GM21360 (cell line): ENCODE measurements at regions not wholly inside any gene's neighbourhood (a gene's known extent, or its start where the extent isn't known, plus 50 kb on each side); places are given as distances from the start of the nearest gene placed in this dataset.
A peak's percentile ranks its signal among the peaks of the same experiment; 100 is the strongest.

ENCODE experiments used
- ATAC-seq: cut with Tn5 transposase; IDR thresholded peaks from one replicate; pipeline ENCODE4 v1.9.1; 2021; ENCODE audit warnings: mild to moderate bottlenecking, moderate library complexity; ENCODE audit not compliant: unreplicated experiment

DNA sequence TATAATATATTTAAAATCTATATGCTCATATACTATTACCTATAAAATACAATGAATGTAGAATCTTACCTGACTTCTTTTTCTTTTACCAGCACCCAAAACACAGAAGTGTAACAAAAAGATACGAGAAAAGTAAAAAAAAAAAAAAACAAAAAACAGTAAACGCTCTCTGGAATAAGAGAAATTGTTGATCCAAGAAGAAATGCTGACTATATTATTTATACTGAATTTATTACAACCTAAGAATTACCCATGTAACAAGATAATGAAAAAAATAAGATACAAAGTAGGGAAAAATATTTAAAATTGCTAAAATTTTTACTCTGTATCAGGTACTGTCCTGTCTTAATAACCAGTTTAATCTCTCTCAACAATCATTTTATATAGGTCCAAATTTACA is 787.9 kb upstream of the MAN1A1 start:
- no peak for ATAC-seq

DNA sequence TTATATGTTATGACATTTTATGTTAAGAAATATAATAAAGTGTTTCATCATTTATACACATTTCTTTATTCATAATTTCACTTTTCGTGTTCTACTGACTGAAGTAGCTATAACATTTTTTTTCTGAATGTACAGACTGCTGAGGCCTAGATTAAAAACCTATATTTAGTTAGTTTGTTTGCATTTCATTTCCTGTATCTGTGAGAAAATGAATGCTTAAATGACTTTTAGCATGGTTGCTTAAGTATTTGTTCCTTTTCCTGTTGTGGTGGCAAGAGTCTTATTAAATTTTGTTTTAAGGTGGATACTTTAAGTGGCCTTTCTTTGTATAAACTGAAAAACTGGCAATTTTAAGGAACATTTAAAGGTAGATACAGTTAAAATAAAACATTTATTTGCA is 779.7 kb upstream of the MAN1A1 start:
- no peak for ATAC-seq

DNA sequence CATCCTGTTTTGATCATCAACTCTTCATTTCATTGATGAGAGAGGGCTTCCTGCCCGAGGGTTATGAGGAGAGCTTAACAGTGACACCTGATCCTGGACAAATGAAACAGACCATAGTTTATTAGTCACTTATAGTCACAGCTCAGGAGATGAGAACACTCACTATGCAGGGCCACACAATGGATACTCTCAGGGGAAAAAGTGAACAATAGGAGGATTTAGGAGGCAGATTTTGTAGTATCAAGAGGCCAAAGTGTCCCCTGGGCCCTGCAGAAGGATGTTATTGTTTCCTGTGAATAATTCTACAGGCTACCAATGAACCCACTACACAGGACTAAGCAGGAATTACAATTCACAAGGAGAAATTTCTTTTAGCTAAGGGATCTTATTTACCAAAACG is 772.8 kb upstream of the MAN1A1 start:
- ATAC-seq = no peak

DNA sequence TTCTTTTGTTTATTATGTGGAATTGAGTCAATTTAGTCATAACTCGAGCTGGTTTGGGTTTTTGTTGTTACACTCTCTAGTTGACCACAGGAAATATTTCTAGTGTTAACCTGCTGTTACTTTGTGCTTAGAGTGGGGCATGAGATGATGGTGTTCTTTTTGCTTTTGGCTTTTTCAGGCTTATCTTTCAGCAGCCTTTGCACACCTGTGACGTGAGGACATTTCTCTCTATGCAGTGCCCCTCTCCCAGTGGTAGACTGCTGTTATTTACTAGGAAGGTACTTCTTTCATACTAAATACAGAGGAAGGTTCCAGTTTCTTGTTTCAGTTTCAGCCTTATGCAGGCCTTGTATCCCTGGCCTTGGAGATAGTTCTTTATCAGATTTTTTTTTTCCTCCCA is 766.8 kb upstream of the MAN1A1 start:
- ATAC-seq = no peak

DNA sequence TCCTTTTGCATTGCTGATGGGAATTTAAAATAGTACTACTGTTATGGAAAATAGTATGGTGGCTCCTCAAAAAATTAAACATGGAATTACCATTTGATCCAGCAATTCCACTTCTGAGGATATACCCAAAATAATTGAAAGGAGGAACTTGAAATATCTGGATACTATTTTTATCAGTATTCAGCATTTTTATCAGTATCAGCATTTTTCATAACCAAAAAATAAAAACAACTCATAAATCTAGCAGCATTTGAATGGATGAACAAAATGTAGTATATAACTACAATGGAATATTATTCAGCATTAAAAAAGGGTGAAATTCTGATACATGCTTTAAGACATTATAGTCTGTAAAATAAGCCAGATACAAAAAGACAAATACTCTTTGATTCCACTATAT is 763.4 kb upstream of the MAN1A1 start:
- ATAC-seq = no peak

DNA sequence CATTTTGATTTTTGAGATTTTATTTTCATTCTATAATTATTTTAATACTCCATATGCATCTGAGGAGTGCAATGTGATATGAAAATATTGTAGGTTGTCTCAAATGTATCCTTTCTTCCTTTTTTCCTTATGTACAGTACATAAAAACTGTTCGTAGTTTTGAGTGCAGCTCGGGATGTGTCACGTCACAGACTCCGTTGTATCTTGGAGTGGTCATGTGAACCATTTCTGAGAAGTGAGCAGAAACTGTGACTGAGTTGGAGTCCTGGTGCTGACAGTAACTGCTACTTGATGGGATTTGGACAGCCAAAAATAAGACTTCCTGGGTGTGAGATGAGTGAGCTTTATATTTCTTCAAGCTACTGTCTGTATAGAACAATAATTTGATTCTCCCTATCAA is 761.4 kb upstream of the MAN1A1 start:
- no peak for ATAC-seq

DNA sequence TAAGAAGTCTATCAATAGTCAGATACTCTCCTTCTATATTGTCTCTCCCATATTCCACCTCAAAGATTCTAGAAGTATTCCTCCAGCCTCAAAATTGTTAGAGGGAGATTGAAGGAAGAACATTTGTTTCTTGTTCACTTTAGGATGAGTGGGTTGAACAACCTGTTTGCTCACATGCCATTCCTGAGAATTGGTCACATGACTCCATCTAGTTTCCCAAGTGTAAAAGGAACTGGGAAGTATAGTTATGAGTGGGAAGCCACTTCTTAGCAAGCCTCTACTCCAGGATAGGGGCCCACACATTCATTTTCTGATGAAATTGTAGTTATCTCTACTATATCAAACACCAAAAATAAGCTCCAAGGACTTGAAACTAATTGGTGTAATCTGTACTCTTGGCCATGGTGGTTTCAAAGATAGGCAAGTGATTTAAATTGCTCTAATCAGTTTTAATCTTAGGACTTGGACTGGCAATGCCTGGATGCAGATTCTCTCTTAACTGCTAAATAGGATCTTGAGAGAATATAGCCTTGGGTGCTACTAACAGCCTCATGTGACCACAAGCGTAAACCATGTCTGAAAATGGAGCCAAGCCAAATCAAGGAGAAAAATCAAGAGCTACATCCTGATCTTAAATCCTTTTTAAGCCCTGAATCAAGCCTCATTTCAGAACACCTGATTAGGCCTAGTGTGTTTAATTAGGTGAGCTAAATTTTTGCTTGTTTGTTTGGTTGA is 758.7 kb upstream of the MAN1A1 start:
- no peak for ATAC-seq

DNA sequence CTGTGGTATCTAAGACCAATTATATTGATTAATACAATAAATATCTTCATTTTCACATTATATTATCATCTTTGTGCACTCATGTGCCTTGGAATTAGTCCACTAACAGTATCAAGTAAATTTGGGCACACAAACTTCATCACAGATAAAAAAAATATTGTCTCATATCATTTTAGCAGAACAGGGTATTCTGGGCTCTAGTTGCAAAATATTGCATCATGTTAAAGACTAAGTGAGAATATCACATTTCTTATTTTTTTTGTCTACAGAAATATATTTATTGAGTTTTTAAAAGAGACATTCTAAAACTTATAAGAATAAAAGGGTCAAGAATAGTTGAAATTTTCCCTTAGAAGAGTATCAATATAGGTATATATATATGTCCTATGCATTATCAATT is 754.1 kb upstream of the MAN1A1 start:
- no peak for ATAC-seq

DNA sequence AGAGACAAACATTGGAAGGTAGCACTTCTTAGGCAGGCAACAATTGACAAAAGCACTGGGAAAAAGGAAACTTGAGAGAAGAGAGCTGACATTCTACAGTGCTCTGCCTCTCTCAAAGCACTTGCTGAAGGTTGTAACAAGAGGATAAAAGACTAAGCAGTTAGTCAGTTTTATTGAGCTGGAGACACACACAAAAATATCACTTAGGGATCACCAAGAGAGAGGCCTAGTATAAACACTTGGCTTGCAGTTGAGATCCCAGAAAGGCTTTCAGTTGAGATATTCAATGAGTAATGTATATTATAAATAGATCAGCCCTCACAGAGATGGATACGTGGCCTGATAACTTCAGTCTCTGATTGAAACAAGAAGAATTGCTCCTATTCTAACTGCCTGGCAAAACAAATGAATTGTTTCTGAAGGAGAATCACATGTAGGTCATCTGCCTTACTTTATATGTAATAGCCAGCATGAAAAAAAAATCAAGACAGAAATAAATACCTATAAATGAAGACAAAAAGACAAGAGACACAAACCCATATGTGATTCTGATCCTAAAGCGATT is 747.2 kb upstream of the MAN1A1 start:
- no peak for ATAC-seq

DNA sequence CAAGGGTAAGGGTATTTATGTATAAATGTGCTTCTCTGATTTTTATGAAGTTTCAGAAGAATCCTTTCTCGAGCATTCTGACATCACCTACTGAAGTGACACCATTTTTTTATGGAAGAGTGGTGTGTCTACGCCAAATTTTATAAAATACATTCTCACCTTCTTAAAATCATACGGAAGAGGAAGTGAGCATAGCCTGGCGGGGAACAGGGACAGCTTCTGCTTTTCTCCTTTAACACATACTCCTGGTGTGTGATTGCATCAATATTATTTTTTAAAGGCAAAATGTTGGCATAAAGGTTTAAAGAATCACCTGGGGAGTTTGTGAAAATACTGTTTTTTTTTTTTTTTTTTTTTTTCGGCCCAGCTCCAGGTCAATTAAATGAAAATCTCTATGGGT is 733.6 kb upstream of the MAN1A1 start:
- ATAC-seq = no peak

DNA sequence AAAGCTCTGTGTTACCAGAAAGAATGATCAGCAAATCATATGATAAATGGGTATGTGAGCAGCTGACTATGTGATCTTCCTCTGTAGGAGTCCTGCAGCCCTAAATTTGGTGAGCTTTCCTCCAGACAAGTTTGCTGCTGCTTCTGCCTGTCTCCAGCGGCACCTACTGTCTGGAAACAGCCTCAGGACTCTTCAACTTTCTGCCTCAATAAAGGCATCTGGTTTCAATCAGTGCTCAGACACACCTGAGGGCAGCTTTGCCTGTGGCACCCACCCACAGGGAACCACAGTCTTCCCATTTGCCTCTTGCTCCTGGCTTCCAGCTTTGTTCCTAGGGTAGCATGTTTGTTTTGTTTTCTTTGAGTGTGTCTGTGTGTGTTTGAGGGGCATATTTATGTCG is 727.9 kb upstream of the MAN1A1 start:
- no peak for ATAC-seq

DNA sequence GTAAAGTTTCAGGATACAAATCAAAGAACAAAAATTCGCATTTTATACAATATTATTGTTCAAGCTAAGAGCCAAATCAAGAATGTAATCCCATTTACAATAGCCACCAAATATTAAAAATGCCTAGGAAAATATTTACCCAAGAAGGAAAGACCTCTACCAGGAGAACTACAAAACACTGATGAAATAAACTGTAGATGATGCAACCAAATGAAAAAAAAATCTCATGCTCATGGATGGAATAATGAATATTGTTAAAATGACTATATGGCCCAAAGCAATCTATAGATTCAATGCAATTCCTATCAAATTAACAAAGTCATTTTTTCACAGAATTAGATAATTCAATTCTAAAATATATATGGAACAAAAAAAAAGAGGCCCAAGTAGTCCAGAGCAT is 708.8 kb upstream of the MAN1A1 start:
- ATAC-seq = no peak

DNA sequence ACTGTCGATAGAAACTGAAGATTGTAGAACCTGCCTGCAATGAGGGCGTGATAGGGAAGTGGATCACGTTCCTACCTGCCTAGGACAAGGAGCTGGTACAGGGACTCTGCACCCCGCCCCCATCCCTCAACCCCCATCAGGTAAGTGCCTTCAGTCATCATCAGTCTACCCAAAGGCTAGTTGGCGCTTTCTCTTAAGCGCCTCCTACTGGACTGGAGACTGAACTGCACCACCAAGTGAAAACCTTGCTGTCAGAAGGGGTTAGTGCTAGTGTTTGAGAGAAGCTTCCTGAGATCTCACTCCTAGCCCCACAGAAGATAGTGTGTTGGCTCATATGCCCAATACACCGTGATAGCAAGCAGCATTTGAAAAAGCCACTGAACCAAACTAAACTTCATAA is 706.5 kb upstream of the MAN1A1 start:
- peak; percentile 90 for ATAC-seq

DNA sequence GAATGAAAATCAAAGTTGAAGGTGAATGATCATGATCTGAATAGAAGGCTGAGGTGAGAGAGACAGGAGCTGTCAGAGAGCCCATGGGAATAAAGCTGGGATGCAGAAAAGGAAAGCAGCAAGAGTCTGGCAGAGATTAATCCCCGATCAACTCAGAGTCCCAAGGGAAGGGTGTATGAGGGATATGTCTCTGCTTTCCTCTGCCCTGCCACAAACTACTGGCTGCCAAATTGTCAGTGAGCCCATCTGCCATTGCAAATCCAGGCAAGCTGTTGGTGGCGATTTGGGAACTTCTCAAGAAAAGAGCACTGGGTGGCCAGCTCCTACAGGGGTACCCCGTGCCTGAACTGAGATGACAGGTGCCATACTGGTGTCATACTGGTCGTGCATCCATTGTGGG is 705.5 kb upstream of the MAN1A1 start:
- no peak for ATAC-seq

DNA sequence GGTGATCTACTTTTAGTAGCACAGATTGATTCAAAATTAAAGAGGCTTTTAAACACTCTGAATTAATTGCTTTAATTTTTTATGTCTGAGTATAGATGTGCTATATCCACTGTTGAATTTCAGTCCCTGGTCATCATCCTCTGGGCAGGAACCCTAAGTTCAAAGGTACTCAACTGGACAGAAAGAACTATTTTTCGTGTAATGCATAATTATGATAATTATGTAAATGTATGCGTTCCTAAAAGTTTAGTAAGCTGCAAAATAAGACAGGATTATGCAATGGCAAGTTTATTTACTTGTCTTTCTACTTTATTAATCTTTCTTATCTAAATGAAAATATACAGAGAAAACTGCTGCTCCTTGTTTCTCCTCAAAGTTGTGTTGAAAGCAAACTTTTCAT is 690.1 kb upstream of the MAN1A1 start:
- ATAC-seq = no peak

DNA sequence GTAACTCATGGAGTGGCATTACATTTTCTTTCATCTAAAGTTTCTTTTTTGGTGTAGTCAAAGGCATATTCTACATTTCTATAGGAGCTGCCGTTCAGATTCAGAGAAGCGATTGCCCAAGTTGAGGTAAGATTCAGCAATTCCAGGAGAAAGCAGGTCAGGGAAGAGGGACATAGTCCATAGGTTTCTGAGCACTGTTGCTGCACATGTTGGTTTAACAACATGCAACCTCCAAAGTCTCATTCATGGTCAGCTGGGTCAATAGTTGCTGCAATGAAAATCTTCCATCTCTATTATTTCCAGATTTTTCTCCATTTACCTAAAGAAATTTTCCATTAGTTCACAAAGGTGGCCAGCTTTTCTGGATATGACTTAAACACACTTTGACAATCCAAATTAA is 682.3 kb upstream of the MAN1A1 start:
- no peak for ATAC-seq

DNA sequence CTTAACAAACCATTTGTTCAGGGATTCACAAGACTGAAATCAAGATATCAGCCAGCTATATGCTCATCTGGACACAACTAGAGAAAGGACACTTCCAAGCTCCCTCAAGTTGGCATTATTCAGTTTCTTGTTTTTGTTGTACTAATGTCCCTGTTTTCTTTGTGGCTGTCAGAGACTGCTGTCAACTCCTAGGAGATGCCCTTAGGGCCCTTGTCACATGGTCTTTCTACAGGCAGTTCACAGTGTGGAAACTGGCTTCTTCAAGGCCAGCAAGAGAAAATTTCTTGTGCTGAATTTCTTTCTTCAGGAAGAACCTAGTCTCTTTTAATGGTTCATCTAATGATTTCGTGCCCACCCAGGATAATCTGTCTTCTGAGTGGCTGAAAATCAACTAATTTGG is 677.2 kb upstream of the MAN1A1 start:
- ATAC-seq = no peak

DNA sequence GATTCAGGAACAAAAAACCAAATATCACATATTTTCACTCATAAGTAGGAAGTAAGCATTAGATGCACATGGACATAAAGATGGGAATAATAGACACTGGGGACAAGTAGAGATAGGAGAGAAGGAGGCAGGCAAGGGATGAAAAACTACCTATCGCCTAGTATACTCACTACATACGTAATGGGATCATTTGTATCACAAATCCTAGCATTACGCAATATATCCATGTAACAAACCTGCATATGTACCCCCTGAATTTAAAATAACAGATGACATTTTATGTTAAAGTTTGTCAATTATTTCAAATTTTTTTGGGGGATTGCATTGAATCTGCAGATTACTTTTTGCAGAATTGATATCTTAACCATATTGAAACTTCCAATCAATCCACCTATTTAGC is 660.5 kb upstream of the MAN1A1 start:
- no peak for ATAC-seq

DNA sequence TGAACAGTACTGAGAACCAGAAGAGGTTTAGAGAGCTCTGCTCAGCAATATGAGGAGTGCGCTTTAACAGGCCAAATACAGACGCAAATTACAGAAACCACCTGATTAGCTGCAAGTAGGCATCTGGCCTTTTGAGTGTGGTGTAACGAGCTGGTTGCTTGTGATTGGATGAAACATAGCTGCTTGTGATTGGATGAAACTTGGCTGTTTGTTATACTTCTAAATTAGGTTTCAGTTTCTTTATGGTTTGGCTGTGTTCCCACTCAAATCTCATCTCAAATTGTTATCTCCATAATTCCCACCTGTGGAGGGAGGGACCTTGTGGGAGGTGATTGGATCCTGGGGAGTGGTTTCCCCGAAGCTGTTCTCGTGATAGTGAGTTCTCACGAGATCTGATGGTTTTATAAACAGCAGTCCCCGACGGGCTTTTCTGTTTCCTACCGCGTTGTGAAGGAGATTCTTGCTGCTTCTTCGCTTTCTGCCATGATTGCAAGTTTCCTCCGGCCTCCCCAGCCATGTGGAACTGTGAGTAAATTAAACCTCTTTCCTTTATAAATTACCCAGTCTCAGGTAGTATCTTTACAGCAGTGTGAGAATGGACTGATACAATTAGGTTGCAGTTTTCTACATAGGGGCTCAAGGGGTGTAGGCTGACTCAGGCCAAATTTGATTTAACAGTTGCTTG is 655.9 kb upstream of the MAN1A1 start:
- no peak for ATAC-seq

DNA sequence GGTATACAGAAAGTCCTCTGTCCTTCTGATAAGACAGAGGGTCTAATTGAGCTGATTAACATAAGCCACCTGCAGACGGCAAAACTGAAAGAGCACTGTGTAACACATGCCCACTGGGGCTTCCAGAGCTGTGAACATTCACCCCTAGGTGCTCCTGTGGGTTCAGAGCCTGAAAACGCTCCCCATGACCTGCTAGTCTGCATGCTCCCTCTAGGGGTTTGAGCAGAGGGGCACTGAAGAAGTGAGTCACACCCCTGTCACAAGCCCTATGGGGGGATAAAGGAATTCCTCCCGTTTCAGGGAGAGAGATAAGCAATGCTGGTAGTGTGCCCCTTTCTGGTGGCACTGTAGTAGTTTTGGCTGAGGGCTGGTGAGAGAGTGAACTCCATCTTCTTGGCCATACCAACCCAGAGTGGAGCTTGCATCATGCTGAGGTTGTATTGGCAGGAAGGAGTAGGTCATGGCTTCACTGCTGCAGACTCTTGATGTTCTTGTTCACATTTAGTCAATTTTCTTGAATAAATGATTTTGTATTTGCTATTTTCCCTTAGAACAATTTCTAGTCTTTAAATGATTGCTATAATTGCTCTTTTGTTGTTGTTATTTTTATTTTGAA is 637.5 kb upstream of the MAN1A1 start:
- ATAC-seq = no peak

DNA sequence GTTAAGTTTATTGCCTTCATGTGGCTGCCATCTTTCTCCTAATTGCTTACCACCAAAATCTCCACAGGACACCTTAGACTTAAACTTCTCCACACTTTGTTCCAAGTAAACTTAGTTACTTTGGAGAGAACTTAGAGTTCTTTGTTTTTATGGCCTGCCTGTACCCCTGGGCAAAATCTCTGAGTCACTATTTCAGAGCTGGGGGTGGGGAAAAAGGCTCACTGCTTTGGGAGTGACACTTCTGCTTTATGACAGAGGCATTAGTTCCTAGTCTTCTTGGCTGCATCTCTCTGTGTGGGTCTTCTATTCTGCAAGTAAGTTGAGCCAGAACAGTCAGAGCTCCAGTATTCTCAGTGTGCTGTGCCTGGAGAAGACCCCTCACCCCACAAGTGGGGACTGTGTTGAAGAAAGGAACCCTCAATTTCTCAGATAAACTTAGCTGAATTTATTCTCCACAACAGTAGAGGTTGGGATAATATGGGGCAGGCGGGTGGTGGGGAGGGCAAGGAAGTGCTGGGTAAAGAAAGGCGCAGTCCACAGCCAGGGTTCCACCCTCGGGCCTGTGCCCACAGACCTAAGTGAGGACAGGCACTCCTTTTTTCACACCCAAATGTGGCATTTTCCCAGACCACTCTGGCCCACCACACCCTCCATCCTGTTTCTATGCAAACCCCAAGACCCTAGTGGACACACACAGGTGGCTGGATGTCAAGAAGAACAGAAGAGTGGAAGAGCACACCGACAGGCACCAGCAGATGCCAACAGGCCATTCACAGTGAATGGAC is 636.6 kb upstream of the MAN1A1 start:
- ATAC-seq = no peak
